Cardiac muscle cell (in vitro differentiated cells and primary cell): ENCODE measurements at regions not wholly inside any gene's neighbourhood (a gene's known extent, or its start where the extent isn't known, plus 50 kb on each side); places are given as distances from the start of the nearest gene placed in this dataset.

Source experiments
- DNase-seq, 2 donors: peaks; one replicate each; pipeline versions ENCODE4 v3.0.0 to v3.0.0-alpha.2; 2010 to 2017; ENCODE audit warnings: low read depth in 1 of 2, low spot score in 1 of 2
- H3K27ac ChIP-seq: fragments of 200-600 bp; sonication (generic); 2 replicates; pipeline ENCODE4 v1.5.1; 2016
- H3K27me3 ChIP-seq: fragments of 200-600 bp; sonication (generic); 2 replicates; pipeline ENCODE4 v1.6.0; 2016; ENCODE audit warnings: control low read depth
- H3K36me3 ChIP-seq: fragments of 200-600 bp; sonication (generic); 2 replicates; pipeline ENCODE4 v1.5.1; 2016; ENCODE audit warnings: control low read depth
- H3K4me1 ChIP-seq: fragments of 200-600 bp; sonication (generic); 2 replicates; pipeline ENCODE4 v1.8.1; 2017; ENCODE audit warnings: low read depth, mild to moderate bottlenecking, mixed run types
- H3K4me3 ChIP-seq: fragments of 200-600 bp; sonication (generic); 2 replicates; pipeline ENCODE4 v1.5.1; 2016; ENCODE audit warnings: mild to moderate bottlenecking
- H3K9me3 ChIP-seq: fragments of 200-600 bp; sonication (generic); 2 replicates; pipeline ENCODE4 v1.5.1; 2017; ENCODE audit warnings: low read depth, mild to moderate bottlenecking, control low read depth
- CTCF ChIP-seq: IDR thresholded peaks from 2 replicates; pipeline ENCODE4 v1.5.1; 2012; ENCODE audit warnings: low read depth, mild to moderate bottlenecking, low read length

DNA sequence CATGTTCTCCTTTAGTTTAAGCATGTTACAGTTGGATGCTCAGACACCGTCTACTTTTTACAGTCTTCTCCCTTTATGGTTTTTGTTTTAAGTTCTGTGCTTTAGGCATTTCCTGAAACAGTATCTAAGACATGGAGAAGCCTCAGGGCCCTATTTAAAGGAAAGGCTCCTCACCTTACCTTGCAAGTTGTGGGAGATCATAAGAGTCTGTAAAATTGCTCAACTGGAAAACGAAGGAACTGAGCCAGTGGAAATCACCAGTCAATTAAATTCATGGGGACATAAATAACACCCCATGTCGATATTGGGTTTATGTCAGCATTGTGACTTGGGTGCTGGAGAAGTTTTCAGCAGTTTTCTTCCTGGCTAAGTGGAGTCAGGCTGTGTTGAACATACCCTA, 239.2 kb downstream of the KIF4B start:
- Histone ChIP-seq H3K27ac (no peak overlapping the region), H3K4me3 (no peak overlapping the region), H3K36me3 (no peaks in the 10 kb centered on the region), H3K27me3 (no peaks in the 10 kb centered on the region), H3K4me1 (no peaks in the 10 kb centered on the region), H3K9me3 (no peaks in the 10 kb centered on the region)
- no peak for TF ChIP-seq CTCF
- DNase-seq: no peak

- Histone ChIP-seq H3K36me3 (no peaks in the 10 kb centered on the region), H3K9me3 (no peaks in the 10 kb centered on the region), H3K4me3 (no peak overlapping the region), H3K4me1 (no peaks in the 10 kb centered on the region), H3K27me3 (no peaks in the 10 kb centered on the region), H3K27ac (no peak overlapping the region)
- no peak for TF ChIP-seq CTCF
- DNase-seq: no peak
Observed at GRCh38 chr5:155254399-155254798, 240.8 kb downstream of the KIF4B start.

GRCh38 chr5:155258161-155258560, 244.6 kb downstream of the KIF4B start:
- no peaks in the 10 kb centered on the region for H3K27me3 ChIP-seq
- H3K4me3 ChIP-seq: no peak overlapping the region
- H3K9me3 ChIP-seq: no peaks in the 10 kb centered on the region
- H3K4me1 ChIP-seq: no peaks in the 10 kb centered on the region
- no peaks in the 10 kb centered on the region for H3K36me3 ChIP-seq
- TF ChIP-seq CTCF: no peak
- DNase-seq: no peak
- no peak overlapping the region for H3K27ac ChIP-seq

GRCh38 chr5:155259648-155260047, 246.1 kb downstream of the KIF4B start:
- Histone ChIP-seq H3K4me1 (no peaks in the 10 kb centered on the region), H3K36me3 (no peaks in the 10 kb centered on the region), H3K27me3 (no peaks in the 10 kb centered on the region), H3K9me3 (no peaks in the 10 kb centered on the region), H3K27ac (no peak overlapping the region), H3K4me3 (no peak overlapping the region)
- no peak for TF ChIP-seq CTCF
- no peak for DNase-seq

DNA sequence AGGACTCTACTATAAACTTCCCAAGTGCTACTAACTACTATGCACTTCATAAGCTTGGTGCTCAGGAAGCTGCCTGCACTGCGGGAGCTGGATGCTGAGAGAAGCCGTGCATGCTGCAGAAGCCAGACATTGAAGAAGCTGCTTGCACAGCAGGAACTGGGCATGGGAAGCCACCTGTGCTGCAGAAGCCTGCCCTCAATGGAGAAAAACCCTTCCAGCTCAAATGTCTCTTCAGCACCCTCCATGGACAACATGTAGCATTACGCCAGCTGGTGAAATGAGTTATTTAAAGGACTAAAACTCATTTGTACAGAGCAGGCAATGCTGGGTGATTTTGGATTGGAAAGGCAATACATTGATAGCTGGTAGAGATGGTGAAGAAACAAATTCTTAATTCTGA, 247.2 kb downstream of the KIF4B start:
- Histone ChIP-seq H3K4me1 (no peaks in the 10 kb centered on the region), H3K27me3 (no peaks in the 10 kb centered on the region), H3K27ac (no peak overlapping the region), H3K36me3 (no peaks in the 10 kb centered on the region), H3K4me3 (no peak overlapping the region), H3K9me3 (no peaks in the 10 kb centered on the region)
- peak in 1 of 2 donors; percentile 58 for DNase-seq
- no peak for TF ChIP-seq CTCF

- H3K36me3 ChIP-seq: no peaks in the 10 kb centered on the region
- DNase-seq: no peak
- H3K27me3 ChIP-seq: no peaks in the 10 kb centered on the region
- no peak overlapping the region for H3K27ac ChIP-seq
- no peak overlapping the region for H3K4me3 ChIP-seq
- H3K4me1 ChIP-seq: no peaks in the 10 kb centered on the region
- no peaks in the 10 kb centered on the region for H3K9me3 ChIP-seq
- TF ChIP-seq CTCF: no peak
Observed at GRCh38 chr5:155263381-155263780, 249.8 kb downstream of the KIF4B start.
